DLD1 (cell line): ENCODE measurements at regions not wholly inside any gene's neighbourhood (a gene's known extent, or its start where the extent isn't known, plus 50 kb on each side); places are given as distances from the start of the nearest gene placed in this dataset.
"Not testable (repeated sequence)": the region's sequence is repeated elsewhere in the genome, so short reads cannot be mapped to it uniquely, and the experiment has no call there.

Experiments
- in situ Hi-C: cut with HindIII; loops from 2 replicates; pipeline ENCODE4 v1.10.0; 2017; ENCODE audit warnings: low sequenced_read_pairs

GRCh38 chr10:125605167-125605566 is 77.8 kb downstream of the TEX36 start:
- in situ Hi-C loops, result no loop called here

DNA sequence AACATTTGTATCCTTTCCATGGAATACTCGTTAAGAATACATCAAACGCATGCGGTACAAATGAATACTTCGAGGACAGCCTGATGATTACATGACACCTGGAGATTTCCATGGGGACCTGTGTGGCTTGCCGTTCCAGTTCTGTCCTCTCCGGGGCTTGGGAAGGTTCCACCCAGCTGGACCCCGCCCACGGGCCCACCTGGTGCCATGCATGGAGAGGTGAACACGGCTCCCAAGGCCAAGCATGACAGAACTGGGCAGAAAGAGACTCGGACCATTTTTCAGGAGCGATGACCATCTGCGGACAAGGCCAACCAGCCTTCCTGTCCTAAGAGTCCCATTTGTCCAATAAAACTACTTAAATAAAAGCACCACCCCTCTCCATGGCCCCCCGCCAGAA is 80.1 kb downstream of the TEX36 start:
- in situ Hi-C loops, result no loop called here

DNA sequence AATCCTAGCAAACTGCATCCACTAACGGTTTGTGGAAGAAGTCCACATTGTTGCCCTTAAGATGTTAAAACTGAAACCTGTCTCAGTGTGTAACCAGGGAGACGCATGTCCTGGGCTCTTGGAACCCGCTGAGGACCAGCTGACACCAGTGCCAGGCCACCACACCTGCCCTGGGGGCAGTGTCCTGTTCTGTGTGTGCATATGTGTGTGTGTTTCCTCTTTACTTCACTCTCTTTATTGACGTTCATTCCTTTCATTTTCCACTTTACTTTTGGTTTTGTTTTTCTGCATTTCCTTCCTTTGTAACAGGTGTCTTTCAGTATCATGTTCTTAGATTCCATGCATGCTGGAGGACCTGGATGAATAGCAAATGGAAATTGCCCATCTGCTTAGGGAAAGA is 83.8 kb downstream of the TEX36 start:
- in situ Hi-C loops, result no loop called here

GRCh38 chr10:125595911-125596310 is 87.1 kb downstream of the TEX36 start:
- in situ Hi-C loops, result no loop called here

DNA sequence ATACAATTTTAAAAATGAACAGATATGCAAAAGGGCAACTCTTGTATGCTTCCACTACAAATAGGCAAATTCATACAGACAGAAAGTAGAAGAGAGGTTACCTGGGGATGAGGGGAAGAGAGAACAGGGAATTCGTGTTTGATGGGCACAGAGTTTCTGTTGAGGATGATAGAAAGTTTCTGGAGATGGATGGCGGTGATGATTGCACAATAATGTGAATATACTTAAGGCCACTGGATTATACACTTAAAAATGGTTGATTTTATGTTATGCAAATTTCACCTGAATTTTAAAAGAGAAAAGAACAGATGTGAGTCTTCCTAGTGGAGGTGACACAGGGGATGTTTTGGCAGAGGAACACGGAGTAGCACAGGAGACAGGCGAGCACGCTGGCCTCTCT is 89.3 kb downstream of the TEX36 start:
- in situ Hi-C loops, result no loop called here

DNA sequence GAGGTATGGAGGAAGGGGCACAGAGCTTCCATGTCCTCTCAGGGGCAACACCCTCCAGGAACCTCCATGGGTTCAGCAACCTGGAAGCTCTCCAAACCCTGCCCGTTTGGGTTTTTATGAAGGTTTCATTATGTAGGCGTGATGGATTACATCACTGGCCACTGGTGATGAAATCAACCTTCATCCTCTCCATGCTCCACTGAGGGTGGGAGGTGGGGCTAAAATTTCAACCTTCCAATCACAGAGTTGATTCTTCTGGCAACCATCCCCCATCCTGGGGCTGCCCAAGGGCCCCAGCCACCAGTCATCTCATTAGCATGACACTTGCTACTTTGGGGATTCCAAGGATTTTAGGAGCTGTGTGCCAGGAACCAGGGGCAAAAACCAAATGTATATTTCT is 90.1 kb downstream of the TEX36 start:
- in situ Hi-C loops, result no loop called here

DNA sequence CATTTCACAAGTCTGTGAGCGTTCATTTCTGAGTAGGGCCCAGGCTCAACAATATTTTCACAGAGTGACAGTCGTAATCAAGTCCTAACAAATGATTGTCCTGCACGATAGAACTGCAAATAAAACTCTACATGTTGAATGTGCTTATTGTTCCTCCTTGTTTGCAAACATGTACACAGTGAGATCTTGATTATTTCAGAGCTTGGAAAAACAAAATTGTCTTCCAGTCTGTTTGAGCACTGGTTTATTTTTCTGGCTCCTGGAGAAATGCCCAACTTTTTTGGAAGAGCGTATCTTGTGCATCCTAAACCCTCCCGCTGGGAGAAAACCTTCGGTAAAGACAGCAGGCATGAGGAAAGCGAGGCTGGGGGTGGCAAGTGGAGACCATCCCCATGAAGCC is 91.1 kb downstream of the TEX36 start:
- in situ Hi-C loops, result no loop called here

GRCh38 chr10:125588738-125589137 is 94.2 kb downstream of the TEX36 start:
- in situ Hi-C loops, result not testable (repeated sequence)

DNA sequence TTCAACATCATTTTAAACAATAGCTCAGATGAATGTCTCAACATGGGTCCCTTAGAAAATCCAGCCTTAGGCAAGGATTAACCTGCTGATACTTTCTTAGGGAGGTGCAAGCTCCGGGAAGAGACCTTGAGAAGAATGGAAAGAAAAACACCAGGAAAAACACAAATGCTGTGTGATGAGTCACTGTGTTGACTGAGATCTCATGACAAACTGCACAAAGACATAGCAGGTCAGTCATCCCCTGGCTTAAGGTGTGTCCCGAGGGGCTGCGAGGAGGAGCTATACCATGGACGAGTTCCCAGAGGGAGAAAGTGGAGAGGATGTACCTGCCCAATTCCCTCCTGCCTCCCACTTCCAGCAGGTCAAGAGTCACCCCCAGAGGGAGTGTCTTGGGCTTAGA is 98.0 kb downstream of the TEX36 start:
- in situ Hi-C loops, result no loop called here

GRCh38 chr10:125578658-125579315 is 104.2 kb downstream of the TEX36 start:
- in situ Hi-C loops, result no loop called here

DNA sequence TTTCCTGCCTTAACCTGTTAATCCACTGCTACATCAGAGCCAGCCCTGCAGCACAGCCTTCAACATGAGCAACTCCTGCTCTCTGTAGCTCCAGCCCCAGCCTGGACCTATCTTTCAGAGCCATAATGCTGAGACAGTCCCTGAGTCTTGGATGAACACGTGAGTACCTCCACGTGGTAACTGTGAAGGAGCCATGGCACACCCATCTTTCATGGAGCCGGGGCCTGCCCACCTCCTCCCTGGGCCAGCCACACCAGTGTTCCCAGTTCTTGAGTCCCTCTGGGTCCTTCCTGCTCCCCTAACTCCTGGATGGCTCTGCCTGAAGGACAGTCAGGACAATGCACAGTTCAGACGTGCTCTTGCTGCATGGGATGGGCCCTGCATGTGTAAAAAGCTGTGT is 107.1 kb downstream of the TEX36 start:
- in situ Hi-C loops, result no loop called here

GRCh38 chr10:125568156-125568555 is 114.8 kb downstream of the TEX36 start:
- in situ Hi-C loops, result no loop called here

DNA sequence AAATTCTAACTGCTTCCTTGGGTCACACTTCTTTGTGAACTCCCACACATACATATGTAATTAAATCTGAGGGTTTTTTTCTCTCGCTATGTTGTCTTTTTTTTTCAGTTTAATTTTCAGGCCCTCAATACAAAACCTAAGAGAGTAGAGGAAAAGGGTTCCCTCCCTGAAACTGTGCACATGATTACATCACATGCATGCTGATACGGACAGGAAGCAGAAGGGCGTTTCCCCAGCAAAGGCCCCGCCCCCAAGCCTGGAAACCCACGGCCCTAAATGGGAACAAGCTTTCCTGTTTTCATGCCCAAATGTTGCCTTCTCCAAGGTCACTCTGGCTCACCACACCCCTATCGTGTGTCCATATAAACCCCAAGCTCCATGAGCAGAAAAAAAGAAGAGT is 115.4 kb downstream of the TEX36 start:
- in situ Hi-C loops, result no loop called here

DNA sequence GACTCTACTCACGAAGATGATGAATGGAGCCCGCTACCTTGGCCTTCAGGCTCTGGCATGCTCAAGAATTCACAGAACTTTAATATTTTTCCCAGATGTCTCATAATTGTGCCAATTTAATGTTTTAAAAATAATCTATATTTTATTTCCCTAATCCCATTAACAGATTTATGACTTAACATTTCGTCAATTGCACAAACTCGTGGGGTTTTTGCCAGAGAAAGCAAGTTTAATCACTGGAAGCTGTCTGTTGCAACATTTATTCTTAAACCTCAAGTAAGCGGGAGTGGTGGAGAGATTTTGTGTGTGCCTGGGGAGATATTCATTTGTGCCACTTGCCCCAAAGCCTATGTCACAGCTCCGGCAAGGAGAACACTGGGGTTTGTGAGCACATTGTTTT is 117.9 kb downstream of the TEX36 start:
- in situ Hi-C loops, result no loop called here

DNA sequence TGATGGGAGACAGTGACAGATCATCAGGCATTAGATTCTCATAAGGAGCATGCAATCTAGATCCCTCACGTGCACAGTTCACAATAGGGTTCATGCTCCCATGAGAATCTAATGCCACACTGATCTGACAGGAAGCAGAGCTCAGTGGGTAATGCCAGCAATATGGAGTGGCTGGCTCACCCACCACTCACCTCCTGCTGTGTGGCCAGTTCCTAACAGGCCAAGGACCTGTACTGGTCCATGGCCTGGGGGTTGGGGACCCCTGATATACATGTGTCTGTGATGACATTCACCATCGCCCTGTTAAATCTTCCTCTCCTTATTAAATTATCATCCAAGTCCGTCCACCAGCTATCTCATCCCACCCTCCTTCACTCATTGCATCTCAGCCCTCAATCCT is 118.4 kb downstream of the TEX36 start:
- in situ Hi-C loops, result no loop called here

DNA sequence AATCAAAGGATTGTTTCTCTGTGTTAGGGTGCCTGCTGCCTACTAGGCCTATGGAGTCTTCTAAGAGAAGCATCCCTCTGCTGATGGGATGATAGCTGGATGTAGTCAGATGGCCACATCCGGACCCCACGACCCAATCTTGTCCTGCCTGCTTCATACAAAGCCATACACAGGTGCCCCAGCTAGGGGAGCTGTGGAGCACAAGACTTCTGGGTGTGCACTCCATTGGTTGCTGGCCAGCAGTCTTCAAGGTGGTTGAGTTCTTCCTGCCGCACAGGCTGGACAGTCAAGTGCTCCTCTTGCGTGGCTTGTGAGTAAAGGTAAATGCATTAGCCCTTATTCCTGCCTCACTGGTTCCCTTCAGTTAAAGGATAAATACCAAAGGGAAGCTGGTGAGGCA is 120.2 kb downstream of the TEX36 start:
- in situ Hi-C loops, result no loop called here

GRCh38 chr10:125560947-125561346 is 122.0 kb downstream of the TEX36 start:
- in situ Hi-C loops, result no loop called here

GRCh38 chr10:125559210-125559609 is 123.8 kb downstream of the TEX36 start:
- in situ Hi-C loops, result no loop called here

DNA sequence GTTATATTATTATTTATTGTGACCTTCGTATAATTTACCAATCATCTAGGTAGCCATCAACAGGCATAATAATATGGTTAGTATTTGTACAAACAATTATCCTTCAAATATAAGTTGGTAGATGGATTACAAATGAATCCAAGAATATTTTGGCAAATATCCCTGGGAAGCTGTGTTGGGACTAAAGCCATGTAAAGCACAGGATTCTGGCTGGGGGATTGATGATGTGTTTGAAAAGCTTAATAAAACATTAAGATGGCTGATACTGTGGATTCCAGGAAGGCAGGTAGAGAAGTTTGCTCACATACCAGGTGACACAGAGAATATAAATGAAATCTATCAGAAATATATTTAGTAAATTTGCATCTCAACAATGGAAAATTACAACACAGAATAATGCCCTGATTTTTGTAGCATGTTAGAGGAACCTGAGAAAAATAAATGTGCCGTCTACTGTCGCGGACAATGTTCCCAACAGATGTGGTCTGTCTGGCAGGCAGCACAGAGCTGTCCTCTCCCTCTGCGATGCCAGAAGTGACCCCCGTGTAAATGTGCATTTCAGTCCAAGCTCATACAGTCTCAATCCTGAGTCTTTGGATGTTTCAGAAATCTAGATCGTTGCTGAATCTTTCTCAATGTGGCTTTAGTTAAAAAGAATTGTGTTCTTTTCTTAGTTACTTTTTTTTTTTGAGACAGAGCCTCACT is 125.0 kb downstream of the TEX36 start:
- in situ Hi-C loops, result no loop called here

GRCh38 chr10:125557311-125557710 is 125.7 kb downstream of the TEX36 start:
- in situ Hi-C loops, result no loop called here

GRCh38 chr10:125556882-125557281 is 126.1 kb downstream of the TEX36 start:
- in situ Hi-C loops, result no loop called here

DNA sequence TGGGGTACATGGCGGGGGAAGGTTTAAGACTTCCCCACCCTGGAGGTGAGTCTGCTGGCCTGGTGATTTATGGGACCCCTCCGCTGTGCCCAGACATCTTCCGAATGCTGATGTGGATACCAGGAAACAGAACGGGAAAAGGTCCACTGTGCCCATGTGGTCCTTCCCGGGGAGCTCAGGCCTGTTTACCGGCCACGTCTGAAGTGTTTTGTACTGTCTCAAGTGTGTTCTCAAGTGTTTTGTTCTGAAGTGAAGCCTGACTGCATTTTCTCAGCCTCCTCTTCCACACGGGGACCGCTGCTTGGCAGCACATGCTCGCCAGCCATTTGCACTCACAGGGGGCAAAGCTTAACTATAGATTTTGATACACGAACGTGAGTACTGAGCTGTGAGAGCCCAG is 127.2 kb downstream of the TEX36 start:
- in situ Hi-C loops, result no loop called here

GRCh38 chr10:125555267-125555666 is 127.7 kb downstream of the TEX36 start:
- in situ Hi-C loops, result no loop called here
